ENCODE measurements at regions not wholly inside any gene's neighbourhood (a gene's known extent, or its start where the extent isn't known, plus 50 kb on each side); places are given as distances from the start of the nearest gene placed in this dataset.

- Histone ChIP-seq H3K4me2 (ENCODE audit: low read length) (no peak overlapping the region), H3K79me2 (ENCODE audit: insufficient read depth, low read length) (no peaks in the 10 kb centered on the region), H3K9me2 (ENCODE audit: low read depth, low read length) (no peaks in the 10 kb centered on the region), H4K20me1 (ENCODE audit: insufficient read depth, low read length) (no peaks in the 10 kb centered on the region), H3F3A (ENCODE audit: insufficient read depth, low read length) (no peaks in the 10 kb centered on the region), H3K27me3 (ENCODE audit: insufficient read depth, low read length) (no peaks in the 10 kb centered on the region), H3K9me3 (ENCODE audit: low read length) (no peaks in the 10 kb centered on the region), H2AFZ (ENCODE audit: low read length) (no peak overlapping the region), H3K27ac (ENCODE audit: low read depth, low read length, poor library complexity, severe bottlenecking) (no peak overlapping the region), H3K36me3 (ENCODE audit: insufficient read depth, low read length) (no peaks in the 10 kb centered on the region), H3K4me3 (ENCODE audit: low read depth, low read length, poor library complexity, severe bottlenecking) (no peak overlapping the region), H3K4me1 (ENCODE audit: insufficient read depth, low read length, severe bottlenecking) (no peaks in the 10 kb centered on the region), H3K9ac (ENCODE audit: low read length) (no peak overlapping the region)
- TF ChIP-seq EZH2 (IDR thresholded peaks at IDR 0.05; ENCODE audit: borderline replicate concordance, low read length) (no peak), CTCF (IDR thresholded peaks at IDR 0.05; ENCODE audit: low read length) (no peak)
These were observed 137.1 kb upstream of the TMEM161B start for GRCh38 chr5:88405783-88406182.

- Histone ChIP-seq H3K9ac (ENCODE audit: low read length) (no peak overlapping the region), H3K36me3 (ENCODE audit: insufficient read depth, low read length) (no peaks in the 10 kb centered on the region), H3K9me2 (ENCODE audit: low read depth, low read length) (no peaks in the 10 kb centered on the region), H3K4me3 (ENCODE audit: low read depth, low read length, poor library complexity, severe bottlenecking) (no peak overlapping the region), H3K27ac (ENCODE audit: low read depth, low read length, poor library complexity, severe bottlenecking) (no peak overlapping the region), H3K9me3 (ENCODE audit: low read length) (no peaks in the 10 kb centered on the region), H3F3A (ENCODE audit: insufficient read depth, low read length) (no peaks in the 10 kb centered on the region), H2AFZ (ENCODE audit: low read length) (no peak overlapping the region), H3K79me2 (ENCODE audit: insufficient read depth, low read length) (no peaks in the 10 kb centered on the region), H3K4me1 (ENCODE audit: insufficient read depth, low read length, severe bottlenecking) (no peaks in the 10 kb centered on the region), H3K4me2 (ENCODE audit: low read length) (no peak overlapping the region), H3K27me3 (ENCODE audit: insufficient read depth, low read length) (no peaks in the 10 kb centered on the region), H4K20me1 (ENCODE audit: insufficient read depth, low read length) (no peaks in the 10 kb centered on the region)
- TF ChIP-seq CTCF (IDR thresholded peaks at IDR 0.05; ENCODE audit: low read length): no peak
- no peak for TF ChIP-seq EZH2 (IDR thresholded peaks at IDR 0.05; ENCODE audit: borderline replicate concordance, low read length)
These were observed 135.8 kb upstream of the TMEM161B start for GRCh38 chr5:88404405-88404804.

GRCh38 chr5:88401686-88402085 is 133.0 kb upstream of the TMEM161B start:
- no peaks in the 10 kb centered on the region; the same call in 1 of the 2 replicates for H3K9me2 ChIP-seq (ENCODE audit: low read depth, low read length)
- H3K9me3 ChIP-seq (ENCODE audit: low read length): no peaks in the 10 kb centered on the region
- no peaks in the 10 kb centered on the region for H3F3A ChIP-seq (ENCODE audit: insufficient read depth, low read length)
- H3K27me3 ChIP-seq (ENCODE audit: insufficient read depth, low read length): no peaks in the 10 kb centered on the region
- no peak overlapping the region for H3K4me2 ChIP-seq (ENCODE audit: low read length)
- H3K79me2 ChIP-seq (ENCODE audit: insufficient read depth, low read length): no peaks in the 10 kb centered on the region
- H3K4me3 ChIP-seq (ENCODE audit: low read depth, low read length, poor library complexity, severe bottlenecking): no peak overlapping the region
- no peak overlapping the region for H3K27ac ChIP-seq (ENCODE audit: low read depth, low read length, poor library complexity, severe bottlenecking)
- TF ChIP-seq EZH2 (IDR thresholded peaks at IDR 0.05; ENCODE audit: borderline replicate concordance, low read length): no peak
- no peak for TF ChIP-seq CTCF (IDR thresholded peaks at IDR 0.05; ENCODE audit: low read length)
- H3K4me1 ChIP-seq (ENCODE audit: insufficient read depth, low read length, severe bottlenecking): no peaks in the 10 kb centered on the region
- no peaks in the 10 kb centered on the region for H4K20me1 ChIP-seq (ENCODE audit: insufficient read depth, low read length)
- H3K36me3 ChIP-seq (ENCODE audit: insufficient read depth, low read length): no peaks in the 10 kb centered on the region
- no peak overlapping the region for H2AFZ ChIP-seq (ENCODE audit: low read length)
- H3K9ac ChIP-seq (ENCODE audit: low read length): no peak overlapping the region

Measured in OCI-LY1 (cell line).